ENCODE measurements at regions not wholly inside any gene's neighbourhood (a gene's known extent, or its start where the extent isn't known, plus 50 kb on each side); places are given as distances from the start of the nearest gene placed in this dataset.

DNA sequence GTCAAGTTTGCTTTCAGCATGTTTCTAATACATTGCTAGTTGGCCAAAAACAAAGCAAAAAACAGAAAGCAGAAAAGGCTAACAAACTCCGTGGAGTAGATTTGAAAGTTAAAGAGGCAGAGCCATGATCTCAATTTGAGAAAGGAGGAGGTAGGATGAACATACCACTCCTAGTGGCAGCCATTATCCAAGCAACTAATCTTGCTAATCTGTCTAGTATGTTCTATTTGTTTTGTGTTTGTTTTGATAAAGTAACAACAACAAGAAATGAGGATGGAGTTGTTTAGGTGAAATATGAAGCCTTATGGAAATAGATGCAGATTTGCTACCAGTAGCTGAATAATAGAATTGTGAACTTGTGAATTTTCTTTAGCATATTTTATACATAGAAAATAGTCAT is 295.5 kb upstream of the PRDM1 start:
- Histone ChIP-seq H3K36me3 (no peaks in the 10 kb centered on the region), H3K9me3 (no peaks in the 10 kb centered on the region), H3K4me1 (peaks cover 0 to 25% (median 2%) of the 10 kb centered on the region in 4 donors), H3K27me3 (no peaks in the 10 kb centered on the region), H3K27ac (no peak overlapping the region), H3K4me3 (no peak overlapping the region)
- WGBS, 2 donors (ENCODE audit: low coverage in 1 of 2): 41 to 44% methylated on average over 1 of the region's 1 CpG
- intact Hi-C loops (cut with DNase I; ENCODE audit: low total_unique reads): no loop called here
- no peak for DNase-seq
- in situ Hi-C loops (cut with MboI; ENCODE audit: low pct_ligation_motif_present in 1 of 4, low pct_unique_long_range_greater_than_20kb in 1 of 4, low sequenced_read_pairs in 3 of 4): no loop called here
- TF ChIP-seq POLR2AphosphoS5 (IDR thresholded peaks at IDR 0.05): no peak
- no peak for TF ChIP-seq EP300 (IDR thresholded peaks at IDR 0.05; ENCODE audit: low read depth)
- TF ChIP-seq, protein P1, sequence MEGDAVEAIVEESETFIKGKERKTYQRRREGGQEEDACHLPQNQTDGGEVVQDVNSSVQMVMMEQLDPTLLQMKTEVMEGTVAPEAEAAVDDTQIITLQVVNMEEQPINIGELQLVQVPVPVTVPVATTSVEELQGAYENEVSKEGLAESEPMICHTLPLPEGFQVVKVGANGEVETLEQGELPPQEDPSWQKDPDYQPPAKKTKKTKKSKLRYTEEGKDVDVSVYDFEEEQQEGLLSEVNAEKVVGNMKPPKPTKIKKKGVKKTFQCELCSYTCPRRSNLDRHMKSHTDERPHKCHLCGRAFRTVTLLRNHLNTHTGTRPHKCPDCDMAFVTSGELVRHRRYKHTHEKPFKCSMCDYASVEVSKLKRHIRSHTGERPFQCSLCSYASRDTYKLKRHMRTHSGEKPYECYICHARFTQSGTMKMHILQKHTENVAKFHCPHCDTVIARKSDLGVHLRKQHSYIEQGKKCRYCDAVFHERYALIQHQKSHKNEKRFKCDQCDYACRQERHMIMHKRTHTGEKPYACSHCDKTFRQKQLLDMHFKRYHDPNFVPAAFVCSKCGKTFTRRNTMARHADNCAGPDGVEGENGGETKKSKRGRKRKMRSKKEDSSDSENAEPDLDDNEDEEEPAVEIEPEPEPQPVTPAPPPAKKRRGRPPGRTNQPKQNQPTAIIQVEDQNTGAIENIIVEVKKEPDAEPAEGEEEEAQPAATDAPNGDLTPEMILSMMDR (IDR thresholded peaks at IDR 0.05): no peak
- no peak for TF ChIP-seq POLR2A (IDR thresholded peaks at IDR 0.05)

DNA sequence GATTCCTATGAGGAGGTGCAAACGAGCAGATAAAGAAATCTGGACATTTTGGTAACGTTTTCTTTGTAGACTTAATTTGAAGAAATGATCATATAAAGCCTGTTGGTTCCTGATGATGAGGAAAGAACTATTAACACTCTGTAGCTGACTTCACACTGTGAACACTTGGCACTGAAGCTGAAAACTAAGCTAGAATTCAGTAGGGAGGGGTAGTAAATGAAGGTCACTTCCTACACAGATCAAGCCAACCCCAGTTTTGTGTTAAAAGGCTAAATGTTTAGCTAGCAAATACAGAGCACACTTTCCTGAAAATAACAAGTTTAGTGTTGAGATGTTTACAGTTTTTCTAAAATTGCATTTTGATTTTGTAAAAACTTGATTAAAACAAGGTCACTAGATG is 296.2 kb upstream of the PRDM1 start:
- Histone ChIP-seq H3K36me3 (no peaks in the 10 kb centered on the region), H3K27me3 (no peaks in the 10 kb centered on the region), H3K9me3 (no peaks in the 10 kb centered on the region), H3K4me1 (peaks cover 0 to 25% (median 2%) of the 10 kb centered on the region in 4 donors), H3K4me3 (no peak overlapping the region), H3K27ac (no peak overlapping the region)
- in situ Hi-C loops (cut with MboI; ENCODE audit: low pct_ligation_motif_present in 1 of 4, low pct_unique_long_range_greater_than_20kb in 1 of 4, low sequenced_read_pairs in 3 of 4): no loop called here
- DNase-seq: no peak
- 35 to 89% methylated on average over 2 of the region's 2 CpGs for WGBS, 2 donors (ENCODE audit: low coverage in 1 of 2)
- TF ChIP-seq POLR2AphosphoS5 (IDR thresholded peaks at IDR 0.05): no peak
- TF ChIP-seq POLR2A (IDR thresholded peaks at IDR 0.05): no peak
- TF ChIP-seq EP300 (IDR thresholded peaks at IDR 0.05; ENCODE audit: low read depth): no peak
- TF ChIP-seq, protein P1 (IDR thresholded peaks at IDR 0.05): no peak
- intact Hi-C loops (cut with DNase I; ENCODE audit: low total_unique reads): no loop called here

DNA sequence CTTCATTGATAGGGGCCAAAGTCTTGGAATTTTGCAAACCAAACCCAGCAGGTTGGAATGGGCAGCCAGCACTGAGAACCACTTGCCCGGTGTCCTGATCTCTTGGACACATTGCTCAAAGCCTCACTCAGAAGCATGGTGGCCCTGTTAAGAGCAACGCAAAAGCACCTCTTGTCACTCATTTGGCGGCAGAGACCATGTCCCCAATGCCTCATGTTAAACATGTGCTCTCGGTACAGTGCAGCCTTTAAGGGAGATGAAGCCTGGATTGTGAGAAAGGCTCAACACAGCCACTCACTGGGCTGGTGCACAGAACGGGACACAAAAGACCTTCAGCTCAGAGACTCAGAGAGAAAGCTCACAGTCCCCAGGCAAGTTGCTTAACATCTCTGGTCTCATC is 298.4 kb upstream of the PRDM1 start:
- WGBS, 2 donors (ENCODE audit: low coverage in 1 of 2): 95% methylated on average over 5 of the region's 5 CpGs; no CpG with 5 or more reads in 1 of the 2 donors
- in situ Hi-C loops (cut with MboI; ENCODE audit: low pct_ligation_motif_present in 1 of 4, low pct_unique_long_range_greater_than_20kb in 1 of 4, low sequenced_read_pairs in 3 of 4): no loop called here
- H3K27ac ChIP-seq: no peak overlapping the region
- DNase-seq: no peak
- TF ChIP-seq POLR2A (IDR thresholded peaks at IDR 0.05) (no peak), EP300 (IDR thresholded peaks at IDR 0.05; ENCODE audit: low read depth) (no peak), POLR2AphosphoS5 (IDR thresholded peaks at IDR 0.05) (no peak)
- TF ChIP-seq, protein P1 (IDR thresholded peaks at IDR 0.05): no peak
- intact Hi-C loops (cut with DNase I; ENCODE audit: low total_unique reads): no loop called here
- no peaks in the 10 kb centered on the region for H3K27me3 ChIP-seq
- no peaks in the 10 kb centered on the region for H3K9me3 ChIP-seq
- peaks cover 0 to 11% (median 0%) of the 10 kb centered on the region in 4 donors for H3K4me1 ChIP-seq
- no peak overlapping the region for H3K4me3 ChIP-seq
- no peaks in the 10 kb centered on the region for H3K36me3 ChIP-seq

DNA sequence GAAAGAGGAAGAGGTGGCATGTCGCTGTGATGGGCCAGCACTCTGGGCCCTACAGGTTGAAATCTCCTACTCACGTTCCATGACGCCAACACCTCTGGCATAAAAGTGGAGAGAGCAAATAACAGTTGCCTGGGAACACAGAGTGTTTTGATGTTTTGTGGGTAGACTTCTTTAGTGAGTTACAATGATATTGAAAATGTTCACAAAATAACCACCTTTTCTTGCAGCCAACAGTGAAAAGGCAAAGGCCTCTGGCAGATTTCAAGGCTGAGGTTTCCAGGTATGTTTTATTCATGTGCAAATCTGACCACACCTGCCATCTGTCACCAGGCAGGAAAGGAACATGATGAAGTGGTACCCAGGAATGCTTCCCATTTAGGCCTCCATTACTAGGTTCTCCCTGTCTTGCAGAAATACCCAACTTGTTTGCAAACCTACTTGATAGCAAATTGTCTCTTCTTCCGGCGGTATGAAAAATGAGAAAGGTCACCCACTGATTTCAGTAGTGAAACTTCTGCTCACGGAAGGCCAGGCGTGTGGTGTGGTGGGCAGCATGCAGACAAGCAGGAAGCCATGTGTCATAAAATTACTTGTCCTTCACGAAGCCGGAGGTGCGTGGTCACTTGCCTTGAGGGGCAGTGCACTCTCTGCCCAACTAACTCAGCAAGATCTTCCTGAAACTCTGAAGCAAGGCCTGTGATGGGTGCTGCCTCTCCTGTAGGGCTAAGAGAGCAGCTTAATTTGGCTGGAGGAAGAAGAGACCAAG is 299.1 kb upstream of the PRDM1 start:
- Histone ChIP-seq H3K4me3 (no peak overlapping the region), H3K4me1 (peaks cover 0 to 11% (median 0%) of the 10 kb centered on the region in 4 donors), H3K27ac (no peak overlapping the region), H3K27me3 (no peaks in the 10 kb centered on the region), H3K36me3 (no peaks in the 10 kb centered on the region), H3K9me3 (no peaks in the 10 kb centered on the region)
- in situ Hi-C loops (cut with MboI; ENCODE audit: low pct_ligation_motif_present in 1 of 4, low pct_unique_long_range_greater_than_20kb in 1 of 4, low sequenced_read_pairs in 3 of 4): no loop called here
- intact Hi-C loops (cut with DNase I; ENCODE audit: low total_unique reads): no loop called here
- peak; percentile 32 for DNase-seq
- no peak for TF ChIP-seq POLR2A (IDR thresholded peaks at IDR 0.05)
- TF ChIP-seq POLR2AphosphoS5 (IDR thresholded peaks at IDR 0.05): no peak
- no peak for TF ChIP-seq EP300 (IDR thresholded peaks at IDR 0.05; ENCODE audit: low read depth)
- TF ChIP-seq, protein P1 (IDR thresholded peaks at IDR 0.05): no peak
- 82 to 89% methylated on average over 3 to 10 of the region's 10 CpGs for WGBS, 2 donors (ENCODE audit: low coverage in 1 of 2)

Data from transverse colon (tissue), 4 donors.